BJ (cell line): ENCODE measurements at regions not wholly inside any gene's neighbourhood (a gene's known extent, or its start where the extent isn't known, plus 50 kb on each side); places are given as distances from the start of the nearest gene placed in this dataset.
A peak's percentile ranks its signal among the peaks of the same experiment; 100 is the strongest.
"Not testable (repeated sequence)": the region's sequence is repeated elsewhere in the genome, so short reads cannot be mapped to it uniquely, and the experiment has no call there.

Experiments
- CTCF ChIA-PET: fragments of 350-600 bp; formaldehyde crosslinking; extraction: SDS; loops from one replicate; lab custom pipeline; 2021; ENCODE audit warnings: antibody characterized with exemption, inconsistent platforms; lab: Yijun Ruan, JAX
- POLR2A ChIA-PET: fragments of 300-600 bp; sonication (Branson Sonifier 250); formaldehyde crosslinking; extraction: SDS; loops from one replicate; lab custom pipeline; 2021; ENCODE audit warnings: antibody characterized with exemption; lab: Charles Lee
- DNase-seq: peaks from one replicate; pipeline ENCODE4 v3.0.0-alpha.2; 2011; ENCODE audit warnings: low read depth
- H3K27me3 ChIP-seq: 2 replicates; pipeline ENCODE4 v1.6.0; 2011; ENCODE audit warnings: low read length; ENCODE audit not compliant: control insufficient read depth, insufficient read depth
- H3K36me3 ChIP-seq: 2 replicates; pipeline ENCODE4 v1.5.1; 2011; ENCODE audit warnings: low read length; ENCODE audit not compliant: control insufficient read depth, insufficient read depth
- H3K4me3 ChIP-seq: 2 replicates; pipeline ENCODE4 v1.5.1; 2011; ENCODE audit warnings: low read depth, mild to moderate bottlenecking, control low read depth, low read length
- CTCF ChIP-seq: IDR thresholded peaks from 2 replicates; pipeline ENCODE4 v1.5.1; 2011; ENCODE audit warnings: low read depth, mild to moderate bottlenecking, control low read depth, inconsistent platforms, low read length, moderate library complexity; ENCODE audit not compliant: insufficient read depth

DNA sequence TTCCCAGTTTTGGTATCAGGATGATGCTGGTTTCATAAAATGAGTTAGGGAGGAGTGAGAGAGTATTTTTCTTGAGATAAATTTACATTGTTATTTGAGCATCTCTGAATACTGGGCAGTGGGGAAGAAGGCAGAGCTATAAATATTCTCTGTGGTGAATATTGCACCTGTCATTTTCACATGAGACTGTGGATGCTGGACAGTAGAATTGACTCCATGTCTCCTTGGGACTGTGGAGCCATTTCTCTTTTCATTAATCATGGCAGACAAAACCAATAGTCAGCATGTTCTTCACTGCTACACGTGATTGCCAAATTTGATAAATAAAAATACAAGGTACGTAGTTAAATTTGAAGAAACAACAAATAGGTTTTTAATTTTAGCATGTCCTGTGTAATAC is 81.2 kb upstream of the PHACTR1 start:
- no peak for TF ChIP-seq CTCF
- POLR2A ChIA-PET, result no interaction called here
- no peaks in the 10 kb centered on the region for H3K27me3 ChIP-seq
- H3K4me3 ChIP-seq, result no peak overlapping the region
- no peak for DNase-seq
- CTCF ChIA-PET, result interaction anchor here (1.0 to 4.4 kb wide), 2 partner anchors 9 to 259 kb away, joined by 4 to 83 read pairs; no protein-coding TSS in a partner anchor
- H3K36me3 ChIP-seq, result no peaks in the 10 kb centered on the region

DNA sequence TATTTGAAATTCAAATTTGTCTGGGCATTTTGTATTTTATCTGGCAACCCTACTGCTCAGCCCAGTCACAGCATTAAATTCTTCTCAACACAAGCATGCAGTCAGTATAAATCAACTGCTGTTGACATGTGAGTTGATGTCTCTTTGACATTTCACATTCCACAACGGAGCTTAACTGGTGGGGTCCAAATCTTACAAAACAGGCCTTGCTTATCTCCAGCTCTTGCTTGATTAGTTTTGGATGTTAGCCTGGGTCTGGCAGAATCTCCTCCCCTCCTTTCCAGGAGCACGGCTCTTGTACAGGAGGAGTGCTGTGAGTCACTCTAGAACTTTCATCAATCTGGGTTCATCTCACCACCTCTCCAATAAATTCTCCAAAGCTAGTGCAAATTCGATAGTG is 80.8 kb upstream of the PHACTR1 start:
- H3K4me3 ChIP-seq, result no peak overlapping the region
- no peaks in the 10 kb centered on the region for H3K36me3 ChIP-seq
- no peak for TF ChIP-seq CTCF
- ChIA-PET CTCF (interaction anchor here (1.0 to 4.4 kb wide), 2 partner anchors 9 to 258 kb away, joined by 4 to 83 read pairs; no protein-coding TSS in a partner anchor), POLR2A (no interaction called here)
- H3K27me3 ChIP-seq, result no peaks in the 10 kb centered on the region
- DNase-seq, result no peak

- Histone ChIP-seq H3K4me3 (no peak overlapping the region), H3K36me3 (no peaks in the 10 kb centered on the region), H3K27me3 (no peaks in the 10 kb centered on the region)
- CTCF ChIA-PET, result interaction anchor here (1.0 to 4.4 kb wide), 4 partner anchors 9 to 258 kb away, joined by 3 to 83 read pairs (median 4); no protein-coding TSS in a partner anchor
- DNase-seq, result no peak
- POLR2A ChIA-PET, result no interaction called here
- TF ChIP-seq CTCF, result peak; percentile 9; the same call in 1 of the 2 replicates
These were observed 80.2 kb upstream of the PHACTR1 start for GRCh38 chr6:12636336-12636735.

- peak; percentile 91 for TF ChIP-seq CTCF
- peak; percentile 30 for DNase-seq
- Histone ChIP-seq H3K36me3 (no peaks in the 10 kb centered on the region), H3K27me3 (no peaks in the 10 kb centered on the region), H3K4me3 (no peak overlapping the region)
- ChIA-PET CTCF (interaction anchor here (0.6 to 4.4 kb wide), 23 partner anchors 8 to 274 kb away, joined by 3 to 83 read pairs (median 4); no protein-coding TSS in a partner anchor), POLR2A (no interaction called here)
These were observed 78.5 kb upstream of the PHACTR1 start for GRCh38 chr6:12637960-12638641.

DNA sequence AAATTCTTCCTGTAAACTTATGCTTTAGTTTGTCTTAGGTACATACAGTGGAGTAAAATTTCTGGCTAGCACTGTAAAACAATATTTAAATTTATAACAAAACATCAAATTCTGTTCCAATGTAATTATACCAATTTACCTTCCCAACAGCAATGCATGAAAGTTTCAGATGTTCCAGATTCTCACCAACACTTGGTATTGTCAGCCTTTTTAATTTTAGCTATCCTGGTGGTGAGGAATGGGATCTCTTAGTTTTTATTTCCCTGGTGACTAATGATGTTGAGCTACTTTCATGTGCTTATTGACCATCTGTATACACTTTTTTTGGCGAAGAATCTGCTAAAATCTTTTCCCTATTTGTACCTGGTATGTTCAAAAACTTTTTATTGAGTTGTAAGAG is 76.1 kb upstream of the PHACTR1 start:
- CTCF ChIA-PET, result no interaction called here
- DNase-seq, result no peak
- no peak overlapping the region for H3K4me3 ChIP-seq
- POLR2A ChIA-PET, result no interaction called here
- H3K27me3 ChIP-seq, result no peaks in the 10 kb centered on the region
- no peak for TF ChIP-seq CTCF
- H3K36me3 ChIP-seq, result no peaks in the 10 kb centered on the region

DNA sequence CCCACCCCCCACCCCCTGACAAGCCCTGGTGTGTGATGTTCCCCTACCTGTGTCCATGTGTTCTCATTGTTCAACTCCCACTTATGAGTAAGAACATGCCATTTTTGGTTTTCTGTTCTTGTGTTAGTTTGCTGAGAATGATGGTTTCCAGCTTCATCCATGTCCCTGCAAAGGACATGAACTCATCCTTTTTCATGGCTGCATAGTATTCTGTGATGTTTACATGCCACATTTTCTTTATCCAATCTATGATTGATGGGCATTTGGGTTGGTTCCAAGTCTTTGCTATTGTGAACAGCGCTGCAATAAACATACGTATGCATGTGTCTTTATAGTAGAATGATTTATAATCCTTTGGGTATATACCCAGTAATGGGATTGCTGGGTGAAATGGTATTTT is 74.8 kb upstream of the PHACTR1 start:
- POLR2A ChIA-PET, H3K4me3 ChIP-seq, H3K36me3 ChIP-seq, H3K27me3 ChIP-seq, DNase-seq: not testable (repeated sequence)
- CTCF ChIA-PET, result interaction anchor here (0.6 to 1.4 kb wide), 3 partner anchors 174 to 1628 kb away, joined by 3 to 4 read pairs (median 4); no protein-coding TSS in a partner anchor
